ENCODE measurements at regions not wholly inside any gene's neighbourhood (a gene's known extent, or its start where the extent isn't known, plus 50 kb on each side); places are given as distances from the start of the nearest gene placed in this dataset.
"Not testable (repeated sequence)": the region's sequence is repeated elsewhere in the genome, so short reads cannot be mapped to it uniquely, and the experiment has no call there.

GRCh38 chr16:73945631-73946030, 351.0 kb upstream of the PSMD7 start:
- no peak for TF ChIP-seq CTCF (conservative IDR thresholded peaks at IDR 0.05)
- Histone ChIP-seq H3K9ac (ENCODE audit: extremely low read depth, low read length, poor library complexity, severe bottlenecking) (no peak overlapping the region), H3K27ac (ENCODE audit: low read depth, low read length) (no peak overlapping the region), H3K27me3 (ENCODE audit: control insufficient read depth, insufficient read depth, low read length, poor library complexity, severe bottlenecking) (no peaks in the 10 kb centered on the region), H3K36me3 (ENCODE audit: control insufficient read depth, insufficient read depth, low read length) (no peaks in the 10 kb centered on the region), H3K4me3 (ENCODE audit: low read length) (no peak overlapping the region), H3K9me3 (ENCODE audit: control insufficient read depth, low read length) (no peaks in the 10 kb centered on the region), H3K4me1 (ENCODE audit: control insufficient read depth, insufficient read depth, low read length) (no peaks in the 10 kb centered on the region)
- H3K27me3 Mint-ChIP-seq (ENCODE audit: insufficient read depth), result no peaks in the 10 kb centered on the region
- no peak overlapping the region for H3K4me3 Mint-ChIP-seq
- no peak for DNase-seq
- H3K36me3 Mint-ChIP-seq (ENCODE audit: low read depth), result no peaks in the 10 kb centered on the region
- no peaks in the 10 kb centered on the region for H3K9me3 Mint-ChIP-seq
- no peaks in the 10 kb centered on the region for H3K4me1 Mint-ChIP-seq
- H3K27ac Mint-ChIP-seq, result no peak overlapping the region
- 90 to 99% methylated on average over 2 to 3 of the region's 4 CpGs for WGBS, 2 experiments (ENCODE audit: insufficient coverage in 1 of 2, insufficient read length in 1 of 2)

GRCh38 chr16:73943184-73943583, 353.4 kb upstream of the PSMD7 start:
- not testable (repeated sequence) for H3K9ac ChIP-seq (ENCODE audit: extremely low read depth, low read length, poor library complexity, severe bottlenecking); H3K9me3 ChIP-seq (ENCODE audit: control insufficient read depth, low read length); H3K4me1 Mint-ChIP-seq; H3K4me1 ChIP-seq (ENCODE audit: control insufficient read depth, insufficient read depth, low read length); H3K27me3 Mint-ChIP-seq (ENCODE audit: insufficient read depth); H3K27ac Mint-ChIP-seq; H3K27ac ChIP-seq (ENCODE audit: low read depth, low read length); H3K9me3 Mint-ChIP-seq; H3K4me3 Mint-ChIP-seq; H3K4me3 ChIP-seq (ENCODE audit: low read length); H3K36me3 Mint-ChIP-seq (ENCODE audit: low read depth); H3K36me3 ChIP-seq (ENCODE audit: control insufficient read depth, insufficient read depth, low read length); DNase-seq; H3K27me3 ChIP-seq (ENCODE audit: control insufficient read depth, insufficient read depth, low read length, poor library complexity, severe bottlenecking)
- 82 to 96% methylated on average over 6 to 11 of the region's 11 CpGs for WGBS, 2 experiments (ENCODE audit: insufficient coverage in 1 of 2, insufficient read length in 1 of 2)

- WGBS, 2 experiments (ENCODE audit: insufficient coverage in 1 of 2, insufficient read length in 1 of 2), result 95 to 100% methylated on average over 1 to 7 of the region's 7 CpGs
- H3K9ac ChIP-seq (ENCODE audit: extremely low read depth, low read length, poor library complexity, severe bottlenecking); H3K27ac Mint-ChIP-seq; H3K4me1 Mint-ChIP-seq; H3K27me3 ChIP-seq (ENCODE audit: control insufficient read depth, insufficient read depth, low read length, poor library complexity, severe bottlenecking); H3K4me1 ChIP-seq (ENCODE audit: control insufficient read depth, insufficient read depth, low read length); H3K9me3 Mint-ChIP-seq; DNase-seq; H3K9me3 ChIP-seq (ENCODE audit: control insufficient read depth, low read length); H3K27me3 Mint-ChIP-seq (ENCODE audit: insufficient read depth); H3K4me3 ChIP-seq (ENCODE audit: low read length); H3K36me3 Mint-ChIP-seq (ENCODE audit: low read depth); H3K36me3 ChIP-seq (ENCODE audit: control insufficient read depth, insufficient read depth, low read length); H3K27ac ChIP-seq (ENCODE audit: low read depth, low read length); H3K4me3 Mint-ChIP-seq: not testable (repeated sequence)
Measured at GRCh38 chr16:73940786-73941185, 355.8 kb upstream of the PSMD7 start.

GRCh38 chr16:73923951-73924350, 372.7 kb upstream of the PSMD7 start:
- Histone ChIP-seq H3K4me3 (ENCODE audit: low read length) (no peak overlapping the region), H3K9ac (ENCODE audit: extremely low read depth, low read length, poor library complexity, severe bottlenecking) (no peak overlapping the region), H3K9me3 (ENCODE audit: control insufficient read depth, low read length) (peaks cover 16% of the 10 kb centered on the region), H3K27ac (ENCODE audit: low read depth, low read length) (no peak overlapping the region), H3K36me3 (ENCODE audit: control insufficient read depth, insufficient read depth, low read length) (no peaks in the 10 kb centered on the region), H3K4me1 (ENCODE audit: control insufficient read depth, insufficient read depth, low read length) (no peaks in the 10 kb centered on the region), H3K27me3 (ENCODE audit: control insufficient read depth, insufficient read depth, low read length, poor library complexity, severe bottlenecking) (no peaks in the 10 kb centered on the region)
- DNase-seq, result no peak
- Mint-ChIP-seq H3K4me3 (no peak overlapping the region), H3K4me1 (no peaks in the 10 kb centered on the region), H3K27ac (no peak overlapping the region), H3K27me3 (ENCODE audit: insufficient read depth) (no peaks in the 10 kb centered on the region), H3K9me3 (peaks cover 20% of the 10 kb centered on the region), H3K36me3 (ENCODE audit: low read depth) (peaks cover 3% of the 10 kb centered on the region)
- WGBS, 2 experiments (ENCODE audit: insufficient coverage in 1 of 2, insufficient read length in 1 of 2), result 92% methylated on average over 3 of the region's 3 CpGs; no CpG with 5 or more reads in 1 of the 2 experiments
- no peak for TF ChIP-seq CTCF (conservative IDR thresholded peaks at IDR 0.05)

Measured in endodermal cell (in vitro differentiated cells).